ENCODE measurements at regions not wholly inside any gene's neighbourhood (a gene's known extent, or its start where the extent isn't known, plus 50 kb on each side); places are given as distances from the start of the nearest gene placed in this dataset.

DNA sequence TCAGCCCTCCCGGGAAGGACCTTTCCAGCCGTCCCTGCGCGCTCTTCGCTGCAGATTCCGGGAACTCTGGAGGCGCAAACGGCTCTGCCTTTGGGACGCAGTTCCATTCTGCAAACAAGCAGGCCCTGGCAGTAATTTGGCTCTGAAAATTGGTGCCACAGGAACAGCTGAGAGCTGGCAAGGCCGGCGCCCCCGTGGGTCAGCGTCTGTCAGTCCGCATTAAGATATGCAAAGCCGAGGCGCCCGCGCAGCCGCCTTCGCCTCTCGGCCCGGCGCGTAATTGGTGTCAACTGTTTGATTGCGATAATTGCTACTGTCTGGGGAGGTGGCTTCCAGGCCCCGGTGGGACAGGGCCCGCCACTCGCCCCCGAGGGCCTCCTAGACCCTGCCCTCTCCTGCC, 73.6 kb downstream of the NCR2 start:
- 50 to 70% (median 61%) methylated on average over 29 of the region's 29 CpGs for WGBS, 3 donors
- H3K9me3 ChIP-seq: peaks cover 3% of the 10 kb centered on the region
- no peak overlapping the region for H3K4me3 ChIP-seq
- peaks cover 0 to 34% (median 10%) of the 10 kb centered on the region in 3 donors for H3K27me3 ChIP-seq (ENCODE audit: insufficient read depth in 3 of 3, low read length in 2 of 3)
- H3K4me1 ChIP-seq: no peaks in the 10 kb centered on the region
- no peak for TF ChIP-seq CTCF (IDR thresholded peaks at IDR 0.05)
- DNase-seq (no peak), ATAC-seq (no peak)
- no peak overlapping the region for H3K27ac ChIP-seq
- no peaks in the 10 kb centered on the region for H3K36me3 ChIP-seq (ENCODE audit: insufficient read depth in 1 of 2, low read depth in 1 of 2)
- intact Hi-C loops (cut with DNase I): no loop called here

DNA sequence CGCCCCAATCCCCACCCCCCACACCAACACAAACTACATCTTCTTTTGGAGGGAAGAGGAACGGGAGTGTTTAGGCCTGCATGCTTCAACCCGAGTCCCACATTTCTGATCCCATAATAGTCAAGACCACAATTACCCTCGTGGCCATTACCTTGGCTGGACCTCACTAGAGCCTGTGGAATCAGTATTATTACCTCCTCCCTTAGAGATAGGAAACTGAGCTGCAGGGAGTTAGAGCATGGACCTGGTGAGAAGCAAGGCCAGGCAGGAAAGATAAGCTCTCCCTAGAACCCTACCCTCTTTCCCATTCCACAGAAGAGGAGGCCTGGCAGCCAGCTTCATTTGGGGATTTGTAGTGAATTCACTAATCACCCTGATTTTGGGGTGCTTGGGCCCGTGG, 74.1 kb downstream of the NCR2 start:
- no peak overlapping the region for H3K27ac ChIP-seq
- 66 to 77% (median 75%) methylated on average over 5 of the region's 5 CpGs for WGBS, 3 donors
- H3K4me3 ChIP-seq: no peak overlapping the region
- TF ChIP-seq CTCF (IDR thresholded peaks at IDR 0.05): no peak
- DNase-seq (no peak), ATAC-seq (no peak)
- H3K9me3 ChIP-seq: peaks cover 3% of the 10 kb centered on the region
- H3K27me3 ChIP-seq (ENCODE audit: insufficient read depth in 3 of 3, low read length in 2 of 3): peaks cover 0 to 34% (median 10%) of the 10 kb centered on the region in 3 donors
- H3K36me3 ChIP-seq (ENCODE audit: insufficient read depth in 1 of 2, low read depth in 1 of 2): no peaks in the 10 kb centered on the region
- intact Hi-C loops (cut with DNase I): no loop called here
- no peaks in the 10 kb centered on the region for H3K4me1 ChIP-seq

DNA sequence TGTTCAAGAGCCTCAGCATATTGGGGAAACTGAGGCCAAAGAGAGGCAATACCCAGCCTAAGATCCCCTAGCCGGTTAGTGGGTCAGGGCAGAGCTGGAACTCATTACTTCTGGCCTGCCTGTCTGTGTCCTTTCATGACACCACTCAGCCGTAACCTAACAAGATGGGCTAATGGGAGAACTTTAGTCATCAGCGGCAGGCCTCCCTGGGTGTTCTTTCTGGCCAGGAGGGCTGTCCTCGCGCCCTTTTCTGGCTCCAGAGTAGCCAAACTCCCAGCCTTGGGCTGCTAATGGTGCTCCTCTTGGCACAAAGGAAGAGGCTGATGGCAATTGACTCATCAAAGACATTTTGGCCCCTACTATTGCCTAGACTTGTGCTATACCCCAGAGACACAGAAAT, 76.6 kb downstream of the NCR2 start:
- no peaks in the 10 kb centered on the region for H3K36me3 ChIP-seq (ENCODE audit: insufficient read depth in 1 of 2, low read depth in 1 of 2)
- H3K27ac ChIP-seq: no peak overlapping the region
- intact Hi-C loops (cut with DNase I): no loop called here
- H3K9me3 ChIP-seq: no peaks in the 10 kb centered on the region
- WGBS, 3 donors: 70 to 79% (median 79%) methylated on average over 5 of the region's 5 CpGs
- ATAC-seq (no peak), DNase-seq (no peak)
- no peaks in the 10 kb centered on the region for H3K4me1 ChIP-seq
- peaks cover 0 to 29% (median 9%) of the 10 kb centered on the region in 3 donors for H3K27me3 ChIP-seq (ENCODE audit: insufficient read depth in 3 of 3, low read length in 2 of 3)
- no peak overlapping the region for H3K4me3 ChIP-seq
- no peak for TF ChIP-seq CTCF (IDR thresholded peaks at IDR 0.05)

- no peaks in the 10 kb centered on the region for H3K9me3 ChIP-seq
- H3K4me3 ChIP-seq: no peak overlapping the region
- intact Hi-C loops (cut with DNase I): no loop called here
- WGBS, 3 donors: 45 to 50% (median 45%) methylated on average over 11 of the region's 11 CpGs
- ATAC-seq (no peak), DNase-seq (no peak)
- no peaks in the 10 kb centered on the region for H3K36me3 ChIP-seq (ENCODE audit: insufficient read depth in 1 of 2, low read depth in 1 of 2)
- H3K27ac ChIP-seq: no peak overlapping the region
- H3K27me3 ChIP-seq (ENCODE audit: insufficient read depth in 3 of 3, low read length in 2 of 3): peaks cover 0 to 27% (median 10%) of the 10 kb centered on the region in 3 donors
- H3K4me1 ChIP-seq: no peaks in the 10 kb centered on the region
- TF ChIP-seq CTCF (IDR thresholded peaks at IDR 0.05): no peak
These were observed 77.8 kb downstream of the NCR2 start for GRCh38 chr6:41413250-41413649.

- DNase-seq: no peak
- 33 to 53% (median 53%) methylated on average over 6 of the region's 6 CpGs for WGBS, 3 donors
- Histone ChIP-seq H3K27ac (no peak overlapping the region), H3K27me3 (ENCODE audit: insufficient read depth in 3 of 3, low read length in 2 of 3) (peaks cover 0 to 22% (median 8%) of the 10 kb centered on the region in 3 donors), H3K4me3 (no peak overlapping the region), H3K4me1 (no peaks in the 10 kb centered on the region), H3K36me3 (ENCODE audit: insufficient read depth in 1 of 2, low read depth in 1 of 2) (no peaks in the 10 kb centered on the region), H3K9me3 (no peaks in the 10 kb centered on the region)
- intact Hi-C loops (cut with DNase I): no loop called here
- no peak for TF ChIP-seq CTCF (IDR thresholded peaks at IDR 0.05)
- no peak for ATAC-seq
These were observed 81.1 kb downstream of the NCR2 start for GRCh38 chr6:41416501-41416837.

Data from psoas muscle (tissue), 7 donors.